CD4-positive, alpha-beta T cell treated with Interleukin-17A for 4 hours (primary cell): ENCODE measurements at regions not wholly inside any gene's neighbourhood (a gene's known extent, or its start where the extent isn't known, plus 50 kb on each side); places are given as distances from the start of the nearest gene placed in this dataset.

ENCODE experiments used
- DNase-seq: peaks from one replicate; pipeline ENCODE4 v3.0.0-alpha.2; 2020; ENCODE audit warnings: mixed read lengths

DNA sequence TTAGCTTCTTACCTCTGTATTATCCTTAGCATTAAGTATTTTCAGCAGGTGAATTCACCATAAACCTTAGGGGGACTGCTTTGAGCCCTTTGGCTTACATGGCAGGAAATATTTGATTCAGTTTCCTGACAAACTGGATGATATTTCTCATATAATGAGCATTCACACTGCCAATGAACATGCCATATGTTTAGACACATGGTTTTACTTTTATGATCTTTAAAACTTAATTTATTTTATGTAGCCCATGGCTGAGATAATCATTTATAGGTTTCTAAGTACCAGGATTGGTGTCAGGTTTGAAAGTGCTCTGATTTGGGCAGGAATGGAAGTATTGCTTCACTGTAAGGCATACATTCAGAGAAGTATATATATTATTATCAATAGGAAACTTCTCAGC, 319.1 kb downstream of the ZPLD1 start:
- no peak for DNase-seq

DNA sequence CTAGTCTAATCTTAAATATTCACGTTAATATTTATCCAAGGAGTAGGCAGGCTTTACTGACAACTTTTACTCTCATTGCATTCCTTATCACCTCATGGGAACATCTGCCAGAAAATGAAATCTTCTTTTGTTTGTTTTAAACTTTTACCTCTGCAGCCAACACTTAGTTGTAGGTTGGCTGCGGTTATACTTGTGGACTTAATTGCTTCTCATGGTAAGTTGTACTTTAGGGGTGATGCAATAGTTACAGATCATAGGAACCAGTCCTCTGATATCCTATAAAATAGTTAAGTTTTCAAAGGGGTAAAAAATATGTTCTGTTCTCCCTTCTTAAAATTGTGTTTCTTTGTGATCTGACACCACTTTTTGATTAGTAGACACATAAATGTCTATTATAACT, 321.9 kb downstream of the ZPLD1 start:
- DNase-seq: no peak

DNA sequence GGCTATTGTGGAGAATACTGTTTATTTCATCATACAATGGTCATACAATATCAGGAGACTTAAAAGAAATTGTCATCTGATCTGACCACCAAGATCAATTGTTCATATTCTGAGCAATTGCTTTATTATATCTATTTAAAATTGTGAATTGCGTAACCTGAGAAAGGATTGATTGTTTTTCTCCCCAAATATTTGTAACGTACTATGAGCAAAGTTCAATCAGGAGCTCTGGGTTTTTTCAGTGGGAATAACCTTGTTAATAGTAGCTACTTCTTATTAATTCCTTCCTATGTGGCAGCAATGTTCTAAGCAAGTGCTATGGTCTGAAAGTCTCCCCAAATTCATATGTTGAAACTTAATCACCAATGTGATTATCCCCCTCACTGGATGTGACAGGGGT, 323.1 kb downstream of the ZPLD1 start:
- no peak for DNase-seq

DNA sequence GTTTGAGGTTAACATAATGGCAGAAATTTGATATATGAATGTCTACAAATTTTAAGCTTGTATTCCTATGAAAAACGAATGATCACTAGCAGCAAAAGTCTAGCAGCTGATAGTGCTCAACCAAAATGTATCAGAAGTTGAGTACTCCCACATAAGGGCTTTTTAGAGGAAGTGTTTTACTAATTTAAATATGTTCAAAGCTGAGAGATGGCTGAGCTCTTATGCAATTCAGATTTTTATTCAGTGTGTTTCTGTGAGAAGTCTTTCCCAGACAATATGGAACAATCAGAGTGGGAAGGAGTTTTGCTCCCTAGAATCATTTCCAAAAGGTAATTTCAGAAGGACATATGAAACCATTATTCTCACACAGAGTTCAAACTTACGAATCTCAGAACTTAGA, 327.0 kb downstream of the ZPLD1 start:
- no peak for DNase-seq

DNA sequence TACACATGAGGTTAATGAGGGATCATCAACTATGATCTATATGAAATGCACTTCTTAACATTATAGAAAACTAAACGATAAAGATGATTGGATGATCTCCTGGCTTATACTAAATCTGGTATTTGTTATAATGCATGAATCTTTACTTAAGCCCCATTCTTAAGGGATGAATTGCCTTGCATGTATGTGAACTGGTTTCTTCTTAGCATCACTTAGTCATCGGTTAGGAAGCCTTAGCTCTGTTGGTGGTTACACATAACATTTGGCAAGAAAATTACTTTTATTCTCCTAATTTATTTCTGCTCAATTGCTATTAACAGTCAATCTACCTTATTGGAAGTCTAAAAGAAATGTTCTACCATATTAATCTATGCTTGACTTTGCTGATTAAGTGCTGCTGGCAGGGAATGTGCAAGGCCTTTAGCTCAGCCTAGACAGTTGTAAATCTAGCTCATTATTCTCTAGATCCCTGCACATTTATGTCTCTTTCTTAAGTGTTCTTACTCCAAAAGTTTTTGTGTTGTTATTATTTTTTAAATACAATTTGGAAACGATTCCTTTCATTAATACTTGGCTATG, 356.0 kb downstream of the ZPLD1 start:
- DNase-seq: no peak

DNA sequence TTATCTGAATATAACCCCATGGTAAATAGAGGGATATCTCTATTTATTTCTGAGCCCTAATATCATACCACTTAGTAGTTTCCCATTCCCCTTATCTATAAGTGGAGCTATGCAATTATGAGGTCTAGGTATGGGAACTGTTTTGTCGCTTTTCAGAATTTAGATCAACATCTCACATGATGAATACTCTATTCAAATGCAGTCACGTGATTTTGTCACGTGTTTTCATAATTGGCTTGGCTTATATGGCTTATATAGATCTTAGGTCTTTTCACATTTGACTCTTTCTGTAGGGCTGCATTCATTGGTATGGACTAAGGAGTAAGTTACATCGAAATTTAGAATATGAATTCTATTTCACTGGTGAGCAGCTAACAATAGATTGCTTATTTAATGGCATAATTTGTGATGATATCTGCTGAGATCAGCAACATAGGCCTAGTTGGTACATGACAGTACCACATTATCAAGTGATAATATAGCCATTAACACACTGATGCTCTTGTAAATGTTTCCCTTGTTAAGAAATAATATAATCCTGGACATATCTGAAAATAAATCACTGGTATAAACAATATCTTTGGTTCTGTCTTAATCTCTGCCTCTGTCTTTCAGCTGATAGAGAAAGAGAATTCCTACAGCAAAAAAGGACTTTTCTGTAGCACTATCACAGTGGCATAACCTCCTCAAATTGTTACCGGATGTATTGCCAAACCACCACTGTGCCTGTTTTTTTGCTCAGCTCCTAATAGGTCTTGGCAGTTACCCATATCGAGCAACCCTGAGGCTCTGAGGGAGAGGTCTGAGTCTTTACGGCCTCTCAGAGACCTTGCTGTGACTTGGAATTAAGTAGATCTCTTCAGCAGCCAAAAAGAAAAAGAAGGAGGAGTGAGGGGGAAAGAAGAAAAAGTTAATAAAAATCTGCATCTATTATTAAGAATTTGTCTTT, 357.1 kb downstream of the ZPLD1 start:
- no peak for DNase-seq

DNA sequence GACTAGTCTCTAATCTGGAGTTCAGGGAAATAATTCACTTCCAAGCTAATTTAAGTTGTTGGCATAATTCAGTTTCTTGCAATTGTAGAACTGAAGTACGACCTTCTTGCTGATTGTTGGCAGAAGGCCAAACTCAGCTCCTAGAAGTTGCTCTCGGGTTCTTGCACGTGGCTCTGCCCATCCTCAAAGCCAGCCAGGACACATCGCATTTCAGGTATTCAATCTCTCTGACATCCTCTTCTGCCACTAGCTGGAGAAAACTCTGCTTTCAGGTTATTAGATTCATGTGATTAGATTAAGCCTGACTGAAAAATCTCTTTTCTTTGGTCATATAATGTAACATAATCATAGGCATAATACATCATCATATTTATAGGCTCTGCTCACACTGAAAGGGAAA, 362.0 kb downstream of the ZPLD1 start:
- no peak for DNase-seq

DNA sequence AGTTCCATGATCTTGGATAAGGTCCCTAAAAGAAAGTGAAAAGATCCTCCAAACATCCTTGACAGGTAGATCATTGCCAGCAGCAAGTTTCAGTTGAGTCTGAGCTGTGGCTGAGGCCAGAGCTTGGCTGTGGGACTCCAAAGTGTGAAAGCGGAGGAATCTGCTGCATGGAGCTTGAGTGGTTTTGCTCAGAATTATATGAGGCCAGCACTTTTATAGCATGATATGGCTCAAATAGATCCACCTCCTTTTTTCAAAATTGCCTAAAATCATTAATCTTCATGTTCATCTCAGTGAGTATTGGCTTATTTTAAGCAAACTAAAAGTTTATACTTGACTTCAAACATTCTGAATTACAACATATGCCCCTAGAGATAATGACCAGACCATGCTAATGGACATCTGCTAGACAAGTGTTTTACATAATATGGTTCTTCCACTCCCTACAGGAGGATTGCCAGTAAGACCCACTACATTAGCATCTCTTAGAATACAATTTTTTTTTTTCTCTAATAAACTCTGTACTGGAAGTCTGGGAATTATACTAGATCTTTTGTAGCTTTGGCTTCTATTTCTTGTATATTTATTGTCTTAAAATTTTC, 368.1 kb downstream of the ZPLD1 start:
- no peak for DNase-seq

DNA sequence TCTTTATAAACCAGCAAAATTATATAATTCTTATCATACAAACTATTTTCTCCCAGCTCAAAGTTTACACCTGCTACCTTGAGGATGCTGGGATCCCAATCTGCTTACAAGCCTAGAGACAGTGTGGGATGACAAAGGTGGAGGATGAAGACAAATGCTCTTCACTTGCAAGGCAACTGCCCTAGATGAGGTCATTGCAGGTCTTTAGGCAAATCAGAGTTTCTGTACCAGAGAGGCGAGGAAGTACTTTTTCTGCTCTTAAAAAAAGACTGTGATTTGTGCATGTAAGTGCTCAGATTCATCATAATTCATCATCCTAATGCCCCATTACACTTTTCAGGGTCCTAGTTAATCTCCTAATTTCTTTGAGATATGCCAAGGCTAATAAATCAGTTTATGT, 376.1 kb downstream of the ZPLD1 start:
- no peak for DNase-seq

DNA sequence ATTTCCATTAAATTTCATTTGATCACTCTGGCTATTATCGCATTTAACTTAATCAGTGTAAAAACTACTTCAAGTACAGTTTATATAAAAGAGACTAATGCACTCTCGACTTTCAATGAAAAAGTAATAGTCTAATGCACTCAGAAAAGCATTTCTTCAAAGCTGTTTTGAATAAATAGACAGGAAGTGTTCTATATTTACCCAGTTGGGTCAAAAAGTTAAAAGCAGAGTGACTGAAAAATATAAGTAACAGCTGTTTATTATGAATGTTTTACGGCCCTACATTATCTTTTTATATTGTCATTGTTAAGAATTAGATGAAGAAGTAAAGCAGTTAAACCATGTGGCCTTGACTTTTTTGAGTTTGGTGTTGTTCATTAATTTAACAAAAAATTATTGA, 391.8 kb downstream of the ZPLD1 start:
- no peak for DNase-seq

DNA sequence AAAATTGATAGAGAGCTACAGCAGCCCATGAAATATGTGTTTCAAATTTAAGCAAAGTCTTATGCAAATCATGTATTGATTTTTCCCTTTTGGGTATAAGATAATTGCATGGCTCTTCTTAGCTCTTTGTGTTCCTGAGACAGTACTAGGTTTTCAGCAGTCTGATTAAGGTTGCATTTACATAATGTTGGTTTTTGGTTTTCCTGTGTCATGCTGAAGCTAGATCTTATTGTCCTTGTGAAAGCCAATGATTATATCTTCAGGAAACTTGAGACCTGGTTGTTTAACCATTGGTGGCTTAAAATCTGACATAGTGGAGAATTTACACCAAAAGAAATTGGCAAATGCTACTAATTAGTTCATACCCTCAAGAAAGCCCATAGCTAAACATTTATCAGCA, 392.6 kb downstream of the ZPLD1 start:
- DNase-seq: no peak

DNA sequence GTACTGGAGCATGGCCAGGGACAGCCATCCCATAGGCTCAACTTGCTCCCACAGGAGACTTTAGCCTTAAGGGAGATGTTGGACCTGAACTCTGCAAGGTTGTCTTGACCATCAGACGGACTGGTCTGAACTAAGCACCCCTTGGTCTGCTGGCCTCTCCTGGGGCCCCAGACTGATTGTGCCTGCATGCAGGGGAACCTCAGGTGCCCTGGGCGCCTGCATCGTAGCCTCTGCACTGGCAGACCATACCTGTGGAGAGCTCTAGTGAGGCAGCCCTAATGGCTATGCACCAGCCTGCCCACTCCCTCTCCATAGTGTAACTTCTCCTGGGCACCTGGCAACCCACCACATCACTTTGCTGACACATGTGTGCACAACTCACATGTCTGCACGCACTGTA, 395.6 kb downstream of the ZPLD1 start:
- DNase-seq: no peak

DNA sequence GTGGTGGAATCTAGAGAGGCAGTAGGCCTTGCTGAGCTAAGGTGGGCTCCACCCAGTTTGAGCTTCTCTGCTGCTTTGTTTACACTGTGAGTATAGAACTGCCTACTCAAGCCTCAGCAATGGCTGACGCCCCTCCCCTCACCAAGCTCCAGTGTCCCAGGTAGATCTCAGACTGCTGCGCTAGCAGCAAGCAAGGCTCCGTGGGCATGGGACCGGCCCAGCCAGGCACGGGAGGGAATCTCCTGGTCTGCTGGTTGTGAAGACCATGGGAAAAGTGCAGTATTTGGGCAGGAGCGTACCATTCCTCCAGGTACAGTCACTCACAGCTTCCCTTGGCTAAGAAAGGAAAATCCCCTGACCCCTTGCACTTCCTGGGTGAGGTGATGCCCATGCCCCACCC, 407.1 kb downstream of the ZPLD1 start:
- DNase-seq: no peak

DNA sequence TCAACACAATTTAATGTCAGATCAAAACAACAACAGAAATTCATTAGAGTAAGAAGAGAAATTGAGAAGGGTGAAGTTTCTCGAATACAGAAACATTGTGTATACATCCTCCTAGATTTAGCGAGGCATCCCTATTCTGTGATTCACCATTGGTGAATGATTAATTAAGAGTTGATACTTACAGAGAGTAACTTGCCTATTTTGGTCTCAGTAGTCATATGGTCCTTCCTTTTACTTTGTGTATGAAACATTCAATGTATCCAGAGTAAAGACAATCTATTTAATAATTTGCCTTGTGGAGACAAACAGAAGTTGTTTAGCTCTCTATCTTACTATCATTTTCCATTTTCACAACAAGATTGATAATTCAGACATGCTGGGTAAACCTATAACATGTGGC, 432.0 kb downstream of the ZPLD1 start:
- DNase-seq: no peak

DNA sequence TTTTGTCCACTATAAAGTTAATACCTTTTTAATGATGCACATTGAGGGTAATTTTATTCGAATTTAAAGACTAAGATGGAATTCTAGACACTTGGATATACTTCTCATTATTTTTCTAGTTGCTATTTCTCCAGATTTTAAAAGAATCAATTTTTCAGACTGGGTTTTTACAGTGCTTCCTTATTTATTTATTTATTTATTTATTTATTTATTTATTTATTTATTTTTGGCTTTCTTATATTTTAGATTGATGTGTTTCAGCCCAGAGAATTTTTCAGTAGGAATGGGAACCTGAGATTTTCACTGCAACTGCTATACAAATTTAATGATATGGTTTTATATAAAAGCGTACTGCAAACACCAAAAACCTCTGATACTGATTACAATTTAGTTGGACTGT, 448.7 kb downstream of the ZPLD1 start:
- DNase-seq: no peak

DNA sequence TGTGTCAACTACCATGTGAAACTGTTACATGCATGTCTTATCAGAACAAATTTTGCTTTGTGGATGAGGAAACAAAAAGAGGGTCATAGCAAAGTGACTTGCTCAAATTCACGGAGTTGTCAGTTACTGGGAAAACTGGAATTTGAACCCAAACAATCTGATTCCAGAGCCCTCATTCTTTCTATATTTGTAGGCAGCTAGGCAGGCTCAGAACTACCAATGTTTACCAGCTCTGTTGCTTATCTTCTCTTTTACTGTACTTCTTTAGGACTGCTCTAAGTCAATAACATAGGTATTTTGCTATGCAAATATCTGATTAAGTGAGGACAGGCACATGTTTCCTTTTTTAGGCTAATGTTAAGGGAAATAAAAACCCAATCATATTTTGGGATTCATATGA, 450.5 kb downstream of the ZPLD1 start:
- DNase-seq: no peak

DNA sequence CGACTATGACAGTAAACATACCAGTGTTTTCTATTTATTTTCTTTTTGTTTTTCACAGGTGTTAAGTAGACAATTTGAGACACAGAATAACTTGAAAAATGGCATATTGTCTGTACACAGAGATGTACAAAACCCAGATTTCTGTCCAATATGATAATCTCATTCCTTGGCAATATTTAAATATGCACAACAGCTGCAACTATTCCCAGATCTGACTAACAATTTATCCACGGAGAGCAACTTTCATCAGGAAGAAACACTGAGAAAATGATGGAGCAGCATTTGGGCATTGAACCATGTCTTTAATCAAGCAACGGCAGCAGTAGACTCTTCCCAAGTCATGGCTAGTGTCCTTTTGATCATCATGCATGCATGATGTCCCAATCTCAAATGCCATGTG, 452.6 kb downstream of the ZPLD1 start:
- no peak for DNase-seq

DNA sequence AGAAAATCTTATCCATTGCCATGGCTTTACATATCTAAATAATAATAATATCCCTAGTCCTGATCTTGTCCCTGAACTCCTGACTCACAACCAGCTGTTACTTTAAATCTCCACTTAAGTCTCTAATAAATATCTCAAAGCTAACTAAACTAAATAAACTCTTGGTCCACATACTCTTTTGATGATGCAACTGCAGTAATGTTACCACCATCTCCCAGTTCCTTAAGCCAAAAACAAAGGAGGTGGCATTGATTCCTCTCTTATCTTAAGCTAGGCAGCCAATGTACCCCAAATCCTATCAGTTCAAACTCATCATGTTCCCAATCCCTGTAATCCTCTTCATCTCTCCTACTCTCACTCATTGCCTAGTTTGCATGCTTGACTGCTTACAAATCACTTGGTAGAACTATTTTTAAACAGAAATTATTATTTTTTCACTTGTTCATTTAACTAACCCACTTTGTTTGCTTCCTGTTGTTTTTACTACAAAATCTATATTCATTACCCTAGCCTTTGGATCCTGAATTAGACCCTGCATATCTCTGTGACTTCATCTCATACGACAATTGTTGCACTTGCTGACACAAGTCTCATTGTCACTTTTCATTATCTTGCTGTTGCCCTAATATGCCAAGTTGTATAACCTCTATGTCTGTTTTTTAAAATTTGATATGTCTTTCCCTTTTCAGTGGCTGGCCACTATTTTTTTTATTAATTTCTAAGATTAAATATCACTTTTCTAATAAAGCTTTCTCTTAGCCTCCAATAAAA, 462.2 kb downstream of the ZPLD1 start:
- no peak for DNase-seq

DNA sequence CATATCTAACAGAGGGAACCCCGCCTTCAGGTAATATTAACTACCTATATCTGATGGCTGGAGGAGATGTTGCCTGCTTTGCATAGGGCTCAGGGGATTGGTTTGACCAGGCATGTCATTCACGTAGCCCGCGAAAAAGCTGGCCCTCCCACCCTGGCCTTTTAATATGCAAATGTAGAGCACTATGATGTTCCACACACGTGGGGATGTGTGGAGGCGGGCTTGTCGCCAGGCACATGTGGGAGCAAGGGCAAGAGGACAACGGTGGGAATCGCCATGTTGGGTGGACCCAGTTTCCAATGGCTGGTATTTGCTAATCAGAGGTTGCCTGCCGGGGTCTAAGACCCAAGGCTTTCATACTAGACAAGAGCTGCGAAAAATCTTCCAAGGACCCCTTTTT, 469.8 kb downstream of the ZPLD1 start:
- no peak for DNase-seq

DNA sequence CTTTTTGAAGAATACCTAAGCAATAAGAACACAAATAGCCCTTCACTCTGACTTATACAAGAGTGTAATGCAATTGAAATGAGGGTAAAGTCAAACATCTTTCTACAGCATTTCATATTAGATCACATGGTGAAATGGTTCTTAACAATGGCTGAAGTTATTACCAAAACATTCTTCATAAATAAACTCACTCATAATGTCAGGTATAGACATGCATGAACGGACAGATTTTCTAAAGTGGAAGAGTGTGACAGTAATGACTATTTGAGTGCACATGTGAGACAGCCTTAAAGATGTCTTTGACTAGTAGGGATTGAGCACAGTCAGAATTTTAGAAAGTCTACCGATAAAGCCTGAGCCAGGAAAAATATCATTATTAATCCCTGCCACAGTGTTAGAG, 471.0 kb downstream of the ZPLD1 start:
- no peak for DNase-seq

DNA sequence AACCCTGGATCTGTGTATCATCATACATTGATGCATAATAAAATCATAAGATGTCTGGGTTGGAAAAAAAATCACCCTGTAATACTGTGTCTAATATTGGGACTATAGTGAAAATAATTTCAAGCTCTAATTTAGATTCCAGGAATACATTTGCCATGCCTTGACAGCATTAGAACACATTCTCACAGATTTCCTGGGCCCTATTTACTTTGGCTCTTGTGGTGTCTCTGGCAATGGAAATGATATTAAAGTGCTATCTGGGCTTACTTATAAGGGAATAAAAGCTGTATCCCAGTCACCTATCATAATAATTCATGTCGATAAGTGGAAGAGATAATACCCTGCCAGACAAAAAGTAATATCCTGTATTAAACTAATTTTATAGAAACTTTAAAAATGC, 472.0 kb downstream of the ZPLD1 start:
- DNase-seq: no peak

DNA sequence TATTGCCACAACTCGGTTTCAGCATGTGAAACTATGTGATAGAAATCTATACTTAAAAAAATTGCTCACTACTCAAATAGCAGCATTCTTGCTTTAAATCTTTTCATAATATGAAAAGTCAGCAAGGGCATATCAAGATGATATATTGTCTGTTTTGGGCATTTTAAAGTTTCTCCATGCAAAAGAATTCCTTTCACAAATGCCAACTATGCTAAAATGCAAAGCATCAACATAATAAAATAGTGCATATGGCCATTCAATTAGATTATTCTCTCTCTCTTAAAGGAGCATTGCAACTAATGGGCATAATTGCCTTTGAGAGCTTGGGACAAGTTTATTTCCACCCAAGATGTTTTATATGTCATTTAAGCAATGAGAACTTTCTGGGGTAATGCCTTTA, 475.1 kb downstream of the ZPLD1 start:
- no peak for DNase-seq

DNA sequence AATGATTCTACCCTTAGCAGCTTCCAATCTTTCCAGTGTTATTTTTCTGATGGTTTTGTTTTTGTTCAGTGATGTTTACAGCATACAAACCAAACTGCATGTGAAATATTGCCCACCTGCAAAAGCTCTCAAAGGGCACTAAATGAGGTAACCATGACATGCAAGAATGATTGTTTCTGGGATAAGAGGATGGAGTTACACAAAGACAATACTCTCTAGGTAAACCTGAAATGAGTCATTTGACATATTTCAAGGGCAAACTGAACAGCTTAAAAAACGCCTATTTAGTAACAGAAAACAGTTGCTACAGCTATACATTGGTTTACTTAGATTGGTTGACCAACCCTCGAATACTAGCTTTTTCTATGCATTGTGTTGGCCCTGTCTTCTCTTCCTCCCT, 481.7 kb downstream of the ZPLD1 start:
- no peak for DNase-seq

DNA sequence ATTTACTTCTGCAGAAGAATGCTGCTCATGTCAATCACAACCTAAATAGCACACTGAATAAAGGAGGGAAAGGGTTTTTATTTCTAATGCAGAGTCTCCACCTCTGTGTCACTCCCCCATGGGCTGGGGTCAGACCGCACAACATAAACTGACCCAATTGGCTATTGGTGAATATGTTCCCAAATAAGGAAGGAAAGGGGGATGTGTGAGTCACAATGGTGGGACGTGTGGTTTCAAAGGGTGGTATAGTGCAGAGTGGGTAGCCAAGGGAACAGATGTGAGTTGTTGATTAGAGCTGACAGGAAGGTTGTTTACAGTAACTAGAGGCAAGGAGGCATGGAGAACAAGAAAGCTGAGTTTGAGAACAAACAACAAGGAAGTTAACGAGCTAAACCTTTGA, 491.8 kb downstream of the ZPLD1 start:
- DNase-seq: no peak
